ENCODE measurements at regions not wholly inside any gene's neighbourhood (a gene's known extent, or its start where the extent isn't known, plus 50 kb on each side); places are given as distances from the start of the nearest gene placed in this dataset.

GRCh38 chr1:215476541-215476940 is 90.6 kb upstream of the KCTD3 start:
- Histone ChIP-seq H3K9me3 (ENCODE audit: low read length) (no peaks in the 10 kb centered on the region), H4K20me1 (ENCODE audit: insufficient read depth, low read length) (no peaks in the 10 kb centered on the region), H3K27ac (ENCODE audit: low read depth, low read length, poor library complexity, severe bottlenecking) (no peak overlapping the region), H3K36me3 (ENCODE audit: insufficient read depth, low read length) (no peaks in the 10 kb centered on the region), H3K79me2 (ENCODE audit: insufficient read depth, low read depth, low read length) (no peaks in the 10 kb centered on the region), H3K4me2 (ENCODE audit: low read length) (no peak overlapping the region), H2AFZ (ENCODE audit: low read length) (no peak overlapping the region), H3K4me3 (ENCODE audit: low read depth, low read length, poor library complexity, severe bottlenecking) (no peak overlapping the region), H3K4me1 (ENCODE audit: insufficient read depth, low read length, poor library complexity, severe bottlenecking) (no peaks in the 10 kb centered on the region), H3K9me2 (ENCODE audit: insufficient read depth, low read length) (no peaks in the 10 kb centered on the region)
- TF ChIP-seq EZH2phosphoT487 (IDR thresholded peaks at IDR 0.05; ENCODE audit: borderline replicate concordance, low read depth, low read length): no peak
- TF ChIP-seq, protein P1, sequence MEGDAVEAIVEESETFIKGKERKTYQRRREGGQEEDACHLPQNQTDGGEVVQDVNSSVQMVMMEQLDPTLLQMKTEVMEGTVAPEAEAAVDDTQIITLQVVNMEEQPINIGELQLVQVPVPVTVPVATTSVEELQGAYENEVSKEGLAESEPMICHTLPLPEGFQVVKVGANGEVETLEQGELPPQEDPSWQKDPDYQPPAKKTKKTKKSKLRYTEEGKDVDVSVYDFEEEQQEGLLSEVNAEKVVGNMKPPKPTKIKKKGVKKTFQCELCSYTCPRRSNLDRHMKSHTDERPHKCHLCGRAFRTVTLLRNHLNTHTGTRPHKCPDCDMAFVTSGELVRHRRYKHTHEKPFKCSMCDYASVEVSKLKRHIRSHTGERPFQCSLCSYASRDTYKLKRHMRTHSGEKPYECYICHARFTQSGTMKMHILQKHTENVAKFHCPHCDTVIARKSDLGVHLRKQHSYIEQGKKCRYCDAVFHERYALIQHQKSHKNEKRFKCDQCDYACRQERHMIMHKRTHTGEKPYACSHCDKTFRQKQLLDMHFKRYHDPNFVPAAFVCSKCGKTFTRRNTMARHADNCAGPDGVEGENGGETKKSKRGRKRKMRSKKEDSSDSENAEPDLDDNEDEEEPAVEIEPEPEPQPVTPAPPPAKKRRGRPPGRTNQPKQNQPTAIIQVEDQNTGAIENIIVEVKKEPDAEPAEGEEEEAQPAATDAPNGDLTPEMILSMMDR (conservative IDR thresholded peaks at IDR 0.05; ENCODE audit: low read length): no peak
- ChIA-PET CTCF (ENCODE audit: unreplicated experiment) (no interaction called here), POLR2A (interaction anchor here (0.8 to 0.9 kb wide), 2 partner anchors 12 to 18 kb away, joined by 4 read pairs; no protein-coding TSS in a partner anchor)
- DNase-seq (ENCODE audit: low spot score): no peak
- intact Hi-C loops (cut with micrococcal nuclease; ENCODE audit: unreplicated experiment): no loop called here
- no TSS peak for BruUV-seq (replicated peaks)

- POLR2A ChIA-PET: no interaction called here
- TF ChIP-seq, protein P1 (conservative IDR thresholded peaks at IDR 0.05; ENCODE audit: low read length): no peak
- no peak for TF ChIP-seq EZH2phosphoT487 (IDR thresholded peaks at IDR 0.05; ENCODE audit: borderline replicate concordance, low read depth, low read length)
These were observed 89.5 kb upstream of the KCTD3 start for GRCh38 chr1:215477632-215478031.

GRCh38 chr1:215479567-215479966 is 87.5 kb upstream of the KCTD3 start:
- no peak overlapping the region for H3K4me3 ChIP-seq (ENCODE audit: low read depth, low read length, poor library complexity, severe bottlenecking)
- no TSS peak for BruUV-seq (replicated peaks)
- no peaks in the 10 kb centered on the region for H4K20me1 ChIP-seq (ENCODE audit: insufficient read depth, low read length)
- no peaks in the 10 kb centered on the region for H3K9me2 ChIP-seq (ENCODE audit: insufficient read depth, low read length)
- DNase-seq (ENCODE audit: low spot score): no peak
- H3K4me1 ChIP-seq (ENCODE audit: insufficient read depth, low read length, poor library complexity, severe bottlenecking): no peaks in the 10 kb centered on the region
- intact Hi-C loops (cut with micrococcal nuclease; ENCODE audit: unreplicated experiment): no loop called here
- no peaks in the 10 kb centered on the region for H3K36me3 ChIP-seq (ENCODE audit: insufficient read depth, low read length)
- TF ChIP-seq, protein P1 (conservative IDR thresholded peaks at IDR 0.05; ENCODE audit: low read length): no peak
- TF ChIP-seq EZH2phosphoT487 (IDR thresholded peaks at IDR 0.05; ENCODE audit: borderline replicate concordance, low read depth, low read length): no peak
- no peaks in the 10 kb centered on the region for H3K9me3 ChIP-seq (ENCODE audit: low read length)
- no peak overlapping the region for H3K4me2 ChIP-seq (ENCODE audit: low read length)
- no peak overlapping the region for H2AFZ ChIP-seq (ENCODE audit: low read length)
- H3K27ac ChIP-seq (ENCODE audit: low read depth, low read length, poor library complexity, severe bottlenecking): no peak overlapping the region
- no peaks in the 10 kb centered on the region for H3K79me2 ChIP-seq (ENCODE audit: insufficient read depth, low read depth, low read length)
- ChIA-PET POLR2A (interaction anchor here (0.6 to 0.7 kb wide), 2 partner anchors 36 to 835 kb away, joined by 3 read pairs; no protein-coding TSS in a partner anchor), CTCF (ENCODE audit: unreplicated experiment) (no interaction called here)

More at GRCh38 chr1:215477632-215478031, 89.5 kb upstream of the KCTD3 start:
- Histone ChIP-seq H3K4me2 (ENCODE audit: low read length) (no peak overlapping the region), H2AFZ (ENCODE audit: low read length) (no peak overlapping the region), H3K36me3 (ENCODE audit: insufficient read depth, low read length) (no peaks in the 10 kb centered on the region), H3K79me2 (ENCODE audit: insufficient read depth, low read depth, low read length) (no peaks in the 10 kb centered on the region), H3K9me2 (ENCODE audit: insufficient read depth, low read length) (no peaks in the 10 kb centered on the region), H3K9me3 (ENCODE audit: low read length) (no peaks in the 10 kb centered on the region), H3K4me3 (ENCODE audit: low read depth, low read length, poor library complexity, severe bottlenecking) (no peak overlapping the region), H4K20me1 (ENCODE audit: insufficient read depth, low read length) (no peaks in the 10 kb centered on the region), H3K4me1 (ENCODE audit: insufficient read depth, low read length, poor library complexity, severe bottlenecking) (no peaks in the 10 kb centered on the region), H3K27ac (ENCODE audit: low read depth, low read length, poor library complexity, severe bottlenecking) (no peak overlapping the region)
- intact Hi-C loops (cut with micrococcal nuclease; ENCODE audit: unreplicated experiment): no loop called here
- CTCF ChIA-PET (ENCODE audit: unreplicated experiment): no interaction called here
- BruUV-seq (replicated peaks): no TSS peak
- DNase-seq (ENCODE audit: low spot score): no peak

Data from OCI-LY7 (cell line).